Glutamatergic neuron (in vitro differentiated cells): ENCODE measurements at regions not wholly inside any gene's neighbourhood (a gene's known extent, or its start where the extent isn't known, plus 50 kb on each side); places are given as distances from the start of the nearest gene placed in this dataset.
"Not testable (repeated sequence)": the region's sequence is repeated elsewhere in the genome, so short reads cannot be mapped to it uniquely, and the experiment has no call there.

ENCODE experiments used
- DNase-seq: peaks from one replicate; pipeline ENCODE4 v3.0.0; 2022
- H3K27ac Mint-ChIP-seq: one replicate; pipeline ENCODE4 v1.8.0; 2020; ENCODE audit warnings: mild to moderate bottlenecking, mixed read lengths, inconsistent platforms; ENCODE audit not compliant: unreplicated experiment
- H3K27me3 Mint-ChIP-seq: one replicate; pipeline ENCODE4 v1.8.0; 2020; ENCODE audit warnings: mild to moderate bottlenecking, moderate library complexity, mixed read lengths, inconsistent platforms; ENCODE audit not compliant: unreplicated experiment
- H3K36me3 Mint-ChIP-seq: one replicate; pipeline ENCODE4 v1.8.0; 2020; ENCODE audit warnings: mild to moderate bottlenecking, mixed read lengths, inconsistent platforms; ENCODE audit not compliant: unreplicated experiment
- H3K4me1 Mint-ChIP-seq: one replicate; pipeline ENCODE4 v1.8.0; 2020; ENCODE audit warnings: mild to moderate bottlenecking, low read depth, mixed read lengths, inconsistent platforms; ENCODE audit not compliant: unreplicated experiment
- H3K4me3 Mint-ChIP-seq: one replicate; pipeline ENCODE4 v1.8.0; 2020; ENCODE audit warnings: mild to moderate bottlenecking, mixed read lengths, inconsistent platforms; ENCODE audit not compliant: unreplicated experiment
- H3K9me3 Mint-ChIP-seq: one replicate; pipeline ENCODE4 v1.8.0; 2020; ENCODE audit warnings: mild to moderate bottlenecking, moderate library complexity, mixed read lengths, inconsistent platforms; ENCODE audit not compliant: unreplicated experiment
- TF ChIP-seq, protein P1 (sequence below): fragments of 200-600 bp; sonication (generic); IDR thresholded peaks from one replicate; pipeline ENCODE4 v1.5.0; 2021; ENCODE audit not compliant: partially characterized antibody, unreplicated experiment

DNA sequence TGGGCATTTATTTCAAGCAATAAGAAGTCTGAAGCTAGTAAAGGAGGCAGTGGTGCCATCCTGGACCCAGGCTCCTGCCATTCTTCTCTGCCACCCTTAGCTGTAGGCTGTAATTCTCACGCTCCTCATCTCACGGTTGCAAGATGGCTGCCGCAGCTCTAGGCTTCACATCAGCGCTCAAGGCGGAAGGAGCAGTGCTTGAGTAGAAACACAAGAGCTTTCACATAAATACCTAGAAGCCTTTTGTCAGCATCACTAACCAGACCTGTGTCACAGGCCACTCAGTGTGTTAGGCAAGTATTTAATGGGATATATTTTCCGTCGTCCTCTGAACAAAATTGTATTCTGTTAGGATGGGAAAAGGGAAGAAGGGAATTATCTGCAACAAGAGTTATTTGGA is 118.9 kb upstream of the KLF14 start:
- Mint-ChIP-seq H3K36me3 (peaks cover 27% of the 10 kb centered on the region), H3K9me3 (peaks cover 4% of the 10 kb centered on the region)

DNA sequence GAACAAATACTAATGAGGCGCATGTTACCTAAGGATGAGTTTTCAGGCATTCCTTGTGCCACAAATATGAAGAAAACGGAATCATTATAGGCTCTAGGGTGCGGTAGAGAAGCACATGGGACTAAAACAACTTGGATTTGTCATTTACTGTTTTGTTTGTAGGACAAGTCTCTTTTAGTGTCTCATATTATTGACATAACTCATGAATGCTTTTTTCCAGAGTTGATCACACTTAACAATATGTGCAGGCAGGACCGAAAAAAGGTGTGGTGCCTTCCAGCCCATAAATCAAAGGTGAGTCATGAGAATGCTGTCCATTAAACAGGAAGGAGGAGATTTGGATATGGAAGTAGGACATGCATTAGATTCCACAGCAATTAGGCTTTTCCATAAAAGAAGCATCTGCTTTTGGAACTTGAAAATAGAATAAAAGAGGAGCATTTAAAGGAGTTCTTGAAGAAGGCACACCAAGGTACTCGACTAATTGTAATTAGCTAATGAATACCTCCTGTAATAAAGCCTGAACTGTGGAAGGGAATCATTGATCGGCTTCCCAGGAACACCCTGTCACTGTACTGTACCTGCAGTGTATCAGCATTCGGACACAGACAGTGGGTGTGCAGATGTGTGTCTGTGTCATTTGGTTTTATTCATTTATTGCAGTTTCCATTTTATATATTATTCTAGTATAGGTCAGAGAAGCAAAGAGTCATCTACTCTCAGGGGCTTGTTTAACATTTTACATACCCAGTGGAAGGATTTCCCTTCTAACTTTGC is 119.7 kb upstream of the KLF14 start:
- H3K27me3 Mint-ChIP-seq: no peaks in the 10 kb centered on the region
- H3K27ac Mint-ChIP-seq: no peak overlapping the region
- H3K9me3 Mint-ChIP-seq: peaks cover 4% of the 10 kb centered on the region
- H3K4me3 Mint-ChIP-seq: no peak overlapping the region
- H3K4me1 Mint-ChIP-seq: no peaks in the 10 kb centered on the region
- H3K36me3 Mint-ChIP-seq: peaks cover 36% of the 10 kb centered on the region
- no peak for DNase-seq
- TF ChIP-seq, protein P1, sequence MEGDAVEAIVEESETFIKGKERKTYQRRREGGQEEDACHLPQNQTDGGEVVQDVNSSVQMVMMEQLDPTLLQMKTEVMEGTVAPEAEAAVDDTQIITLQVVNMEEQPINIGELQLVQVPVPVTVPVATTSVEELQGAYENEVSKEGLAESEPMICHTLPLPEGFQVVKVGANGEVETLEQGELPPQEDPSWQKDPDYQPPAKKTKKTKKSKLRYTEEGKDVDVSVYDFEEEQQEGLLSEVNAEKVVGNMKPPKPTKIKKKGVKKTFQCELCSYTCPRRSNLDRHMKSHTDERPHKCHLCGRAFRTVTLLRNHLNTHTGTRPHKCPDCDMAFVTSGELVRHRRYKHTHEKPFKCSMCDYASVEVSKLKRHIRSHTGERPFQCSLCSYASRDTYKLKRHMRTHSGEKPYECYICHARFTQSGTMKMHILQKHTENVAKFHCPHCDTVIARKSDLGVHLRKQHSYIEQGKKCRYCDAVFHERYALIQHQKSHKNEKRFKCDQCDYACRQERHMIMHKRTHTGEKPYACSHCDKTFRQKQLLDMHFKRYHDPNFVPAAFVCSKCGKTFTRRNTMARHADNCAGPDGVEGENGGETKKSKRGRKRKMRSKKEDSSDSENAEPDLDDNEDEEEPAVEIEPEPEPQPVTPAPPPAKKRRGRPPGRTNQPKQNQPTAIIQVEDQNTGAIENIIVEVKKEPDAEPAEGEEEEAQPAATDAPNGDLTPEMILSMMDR: no peak

More for the DNA sequence above, 118.9 kb upstream of the KLF14 start:
- H3K27ac Mint-ChIP-seq: no peak overlapping the region
- DNase-seq: no peak
- H3K4me1 Mint-ChIP-seq: no peaks in the 10 kb centered on the region
- H3K4me3 Mint-ChIP-seq: no peak overlapping the region
- TF ChIP-seq, protein P1: no peak
- H3K27me3 Mint-ChIP-seq: no peaks in the 10 kb centered on the region

DNA sequence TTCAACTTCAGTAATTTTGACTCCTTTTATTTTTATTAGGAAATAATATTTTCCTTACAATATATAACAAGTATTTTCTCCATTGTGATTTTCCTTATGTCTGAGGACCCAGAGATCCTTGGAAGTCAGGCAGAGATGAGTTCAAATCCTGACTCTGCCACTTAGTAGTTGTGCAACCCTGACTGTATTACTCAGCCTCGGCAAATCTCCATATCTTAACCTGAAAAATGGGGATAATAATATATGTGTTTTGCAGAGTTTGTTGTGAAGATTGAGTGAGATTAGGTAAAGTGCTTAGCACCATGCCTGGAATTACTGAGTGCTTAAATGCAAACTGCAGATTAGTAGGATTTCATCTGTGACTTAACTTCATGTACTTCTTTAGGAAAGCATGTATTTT is 120.5 kb upstream of the KLF14 start:
- Mint-ChIP-seq H3K27me3 (no peaks in the 10 kb centered on the region), H3K4me1 (no peaks in the 10 kb centered on the region), H3K27ac (no peak overlapping the region), H3K36me3 (peaks cover 43% of the 10 kb centered on the region), H3K9me3 (peaks cover 4% of the 10 kb centered on the region), H3K4me3 (no peak overlapping the region)
- TF ChIP-seq, protein P1: no peak
- DNase-seq: no peak

DNA sequence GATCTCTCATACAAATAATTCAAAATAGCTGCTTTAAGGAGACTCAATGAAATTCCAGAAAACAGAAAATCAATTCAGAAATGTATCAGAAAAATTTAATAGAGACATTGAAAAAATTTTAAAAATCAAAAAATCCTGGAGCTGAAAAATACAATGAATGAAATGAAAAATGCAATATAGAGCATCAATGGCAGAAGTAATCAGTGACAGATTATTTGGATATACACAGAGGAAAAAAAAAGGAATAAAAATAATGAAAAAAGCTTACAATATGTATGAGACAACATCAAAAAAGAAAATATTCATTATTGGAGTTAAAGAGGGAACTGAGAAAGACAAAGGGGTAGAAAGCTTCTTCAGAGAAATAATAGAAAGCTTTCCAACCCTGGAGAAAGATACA is 122.9 kb upstream of the KLF14 start:
- Mint-ChIP-seq H3K27ac (no peak overlapping the region), H3K4me3 (no peak overlapping the region), H3K9me3 (peaks cover 6% of the 10 kb centered on the region), H3K36me3 (peaks cover 60% of the 10 kb centered on the region), H3K4me1 (no peaks in the 10 kb centered on the region), H3K27me3 (no peaks in the 10 kb centered on the region)
- DNase-seq: no peak
- TF ChIP-seq, protein P1: no peak

DNA sequence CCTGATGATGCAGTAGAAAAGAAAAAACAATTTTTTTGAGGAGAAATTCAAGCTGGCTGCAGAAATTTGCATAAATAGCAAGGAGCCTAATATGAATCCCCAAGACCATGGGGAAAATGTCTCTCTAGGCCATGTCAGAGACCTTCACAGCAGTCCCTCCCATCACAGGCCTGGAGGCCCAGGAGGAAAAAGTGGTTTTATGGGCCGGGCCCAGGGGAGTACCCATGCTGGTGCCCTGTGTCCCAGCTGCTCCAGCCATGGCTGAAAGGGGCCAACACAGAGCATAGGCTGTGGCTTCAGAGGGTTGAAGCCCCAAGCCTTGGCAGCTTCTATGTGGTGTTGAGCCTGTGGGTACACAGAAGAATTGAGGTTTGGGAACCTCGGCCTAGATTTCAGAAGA is 126.8 kb upstream of the KLF14 start:
- H3K27ac Mint-ChIP-seq, H3K4me3 Mint-ChIP-seq, DNase-seq, H3K27me3 Mint-ChIP-seq, H3K9me3 Mint-ChIP-seq, H3K4me1 Mint-ChIP-seq: not testable (repeated sequence)
- peaks cover 52% of the 10 kb centered on the region for H3K36me3 Mint-ChIP-seq
